WTC11 (cell line): ENCODE measurements at regions not wholly inside any gene's neighbourhood (a gene's known extent, or its start where the extent isn't known, plus 50 kb on each side); places are given as distances from the start of the nearest gene placed in this dataset.
A peak's percentile ranks its signal among the peaks of the same experiment; 100 is the strongest.

Experiments used
- ATAC-seq: fragments of 200-7000 bp; cut with Tn5 transposase; 2 replicates; pipeline ENCODE4 v1.10.0; 2021; ENCODE audit warnings: mild to moderate bottlenecking, moderate library complexity
- CTCF ChIA-PET: fragments of 300-600 bp; sonication (Branson Sonifier 250); formaldehyde crosslinking; loops from one replicate; lab custom pipeline; 2021; ENCODE audit warnings: antibody characterized with exemption; lab: Charles Lee
- POLR2A ChIA-PET: fragments of 350-600 bp; sonication (Branson Sonifier 250); formaldehyde crosslinking; loops from one replicate; lab custom pipeline; 2021; ENCODE audit warnings: antibody characterized with exemption; lab: Charles Lee
- DNase-seq: peaks from one replicate; pipeline ENCODE4 v3.0.0; 2021; ENCODE audit warnings: low spot score
- H3K27ac Mint-ChIP-seq: 2 replicates; pipeline ENCODE4 v1.8.0; 2021; ENCODE audit warnings: mixed read lengths
- H3K27me3 Mint-ChIP-seq: 2 replicates; pipeline ENCODE4 v1.8.0; 2021; ENCODE audit warnings: low read depth, mild to moderate bottlenecking, moderate library complexity, mixed read lengths
- H3K36me3 Mint-ChIP-seq: 2 replicates; pipeline ENCODE4 v1.8.0; 2021; ENCODE audit warnings: mixed read lengths
- H3K4me1 Mint-ChIP-seq: 2 replicates; pipeline ENCODE4 v1.8.0; 2022; ENCODE audit warnings: mixed read lengths
- H3K4me3 Mint-ChIP-seq: 2 replicates; pipeline ENCODE4 v1.8.0; 2021; ENCODE audit warnings: mild to moderate bottlenecking, moderate library complexity, mixed read lengths
- H3K9me3 Mint-ChIP-seq: 2 replicates; pipeline ENCODE4 v1.8.0; 2021; ENCODE audit warnings: mixed read lengths
- CREM ChIP-seq: sonication (generic); formaldehyde crosslinking; IDR thresholded peaks from 2 replicates; pipeline ENCODE4 v1.8.1; 2022; ENCODE audit warnings: mild to moderate bottlenecking, missing genetic modification reagents, moderate library complexity
- ETV6 ChIP-seq: sonication (generic); formaldehyde crosslinking; IDR thresholded peaks from 2 replicates; pipeline ENCODE4 v1.8.1; 2022; ENCODE audit warnings: mild to moderate bottlenecking, missing genetic modification reagents
- FOXK1 ChIP-seq: sonication (generic); formaldehyde crosslinking; IDR thresholded peaks from 2 replicates; pipeline ENCODE4 v1.8.0; 2022; ENCODE audit warnings: mild to moderate bottlenecking, moderate library complexity, missing genetic modification reagents
- FOXP4 ChIP-seq: sonication (generic); formaldehyde crosslinking; IDR thresholded peaks from 2 replicates; pipeline ENCODE4 v1.8.0; 2022; ENCODE audit warnings: mild to moderate bottlenecking, missing genetic modification reagents
- HMGA2 ChIP-seq: fragments of 250-450 bp; sonication (Bioruptor Pico); IDR thresholded peaks from 2 replicates; pipeline ENCODE4 v1.4.0; 2021; ENCODE audit warnings: mild to moderate bottlenecking, moderate library complexity
- IRF1 ChIP-seq: sonication (generic); formaldehyde crosslinking; IDR thresholded peaks from 2 replicates; pipeline ENCODE4 v1.8.0; 2023; ENCODE audit warnings: missing genetic modification reagents
- MXD4 ChIP-seq: fragments of 250-450 bp; sonication (Bioruptor Pico); IDR thresholded peaks from 2 replicates; pipeline ENCODE4 v1.8.0; 2021; ENCODE audit warnings: mild to moderate bottlenecking, moderate library complexity, borderline replicate concordance
- MYBL2 ChIP-seq: sonication (generic); formaldehyde crosslinking; IDR thresholded peaks from 2 replicates; pipeline ENCODE4 v1.8.1; 2023; ENCODE audit warnings: mild to moderate bottlenecking, moderate library complexity, missing genetic modification reagents
- NFE2L1 ChIP-seq: sonication (generic); formaldehyde crosslinking; IDR thresholded peaks from 2 replicates; pipeline ENCODE4 v1.8.1; 2023; ENCODE audit warnings: missing genetic modification reagents
- NFYB ChIP-seq: sonication (generic); formaldehyde crosslinking; conservative IDR thresholded peaks from 2 replicates; pipeline ENCODE4 v1.8.0; 2022; ENCODE audit warnings: low read depth, missing genetic modification reagents
- PRRX2 ChIP-seq: fragments of 250-450 bp; sonication (Bioruptor Pico); IDR thresholded peaks from 2 replicates; pipeline ENCODE4 v1.8.0; 2021; ENCODE audit warnings: mild to moderate bottlenecking
- RORB ChIP-seq: fragments of 250-450 bp; sonication (Bioruptor Pico); IDR thresholded peaks from 2 replicates; pipeline ENCODE4 v1.9.0; 2021; ENCODE audit warnings: mild to moderate bottlenecking
- SMAD3 ChIP-seq: sonication (generic); formaldehyde crosslinking; IDR thresholded peaks from 2 replicates; pipeline ENCODE4 v1.8.0; 2022; ENCODE audit warnings: missing genetic modification reagents, mild to moderate bottlenecking, borderline replicate concordance
- TCF7 ChIP-seq: sonication (generic); formaldehyde crosslinking; IDR thresholded peaks from 2 replicates; pipeline ENCODE4 v1.8.0; 2022; ENCODE audit warnings: mild to moderate bottlenecking, low read depth, missing genetic modification reagents, moderate library complexity
- ZBTB21 ChIP-seq: sonication (generic); formaldehyde crosslinking; IDR thresholded peaks from 2 replicates; pipeline ENCODE4 v1.8.1; 2023; ENCODE audit warnings: mild to moderate bottlenecking, missing genetic modification reagents, borderline replicate concordance
- ZNF138 ChIP-seq: sonication (generic); formaldehyde crosslinking; conservative IDR thresholded peaks from 2 replicates; pipeline ENCODE4 v1.8.1; 2022; ENCODE audit warnings: mild to moderate bottlenecking, moderate library complexity, missing genetic modification reagents
- ZNF219 ChIP-seq: sonication (generic); formaldehyde crosslinking; IDR thresholded peaks from 2 replicates; pipeline ENCODE4 v1.8.0; 2023; ENCODE audit warnings: missing genetic modification reagents, mild to moderate bottlenecking, borderline replicate concordance
- ZNF281 ChIP-seq: sonication (generic); formaldehyde crosslinking; IDR thresholded peaks from 2 replicates; pipeline ENCODE4 v1.8.0; 2023; ENCODE audit warnings: mild to moderate bottlenecking, missing genetic modification reagents
- ZNF425 ChIP-seq: fragments of 250-450 bp; sonication (Bioruptor Pico); conservative IDR thresholded peaks from 2 replicates; pipeline ENCODE4 v1.9.0; 2021; ENCODE audit warnings: mild to moderate bottlenecking
- TF ChIP-seq, protein P1 (sequence below): sonication (generic); formaldehyde crosslinking; IDR thresholded peaks from 2 replicates; pipeline ENCODE4 v1.8.1; 2022; ENCODE audit warnings: low read depth, missing genetic modification reagents, borderline replicate concordance
- TF ChIP-seq, protein P2 (sequence below): sonication (generic); formaldehyde crosslinking; IDR thresholded peaks from 2 replicates; pipeline ENCODE4 v1.8.1; 2023; ENCODE audit warnings: mild to moderate bottlenecking, missing genetic modification reagents, moderate library complexity

- TF ChIP-seq MYBL2 (CRISPR knock-in tag): no peak
- no peak for TF ChIP-seq ZNF219
- no peak for TF ChIP-seq NFYB (CRISPR knock-in tag)
Measured at GRCh38 chr3:80384811-80385210, 617.0 kb upstream of the ROBO1 start (continued).

GRCh38 chr3:80374423-80374822 lies 606.6 kb upstream of the ROBO1 start:
- Mint-ChIP-seq H3K27ac (no peak overlapping the region), H3K36me3 (no peaks in the 10 kb centered on the region), H3K4me3 (no peak overlapping the region), H3K27me3 (no peaks in the 10 kb centered on the region), H3K4me1 (peaks cover 3% of the 10 kb centered on the region; the same call in 1 of the 2 replicates), H3K9me3 (no peaks in the 10 kb centered on the region)
- POLR2A ChIA-PET: no interaction called here
- TF ChIP-seq NFE2L1 (no peak), FOXP4 (CRISPR knock-in tag) (no peak), FOXK1 (CRISPR knock-in tag) (no peak), HMGA2 (CRISPR knock-in tag) (peak; percentile 96), IRF1 (CRISPR knock-in tag) (no peak), ZNF219 (no peak), ZNF281 (CRISPR knock-in tag) (no peak)
- CTCF ChIA-PET: no interaction called here
- DNase-seq: no peak
- ATAC-seq: no peak

DNA sequence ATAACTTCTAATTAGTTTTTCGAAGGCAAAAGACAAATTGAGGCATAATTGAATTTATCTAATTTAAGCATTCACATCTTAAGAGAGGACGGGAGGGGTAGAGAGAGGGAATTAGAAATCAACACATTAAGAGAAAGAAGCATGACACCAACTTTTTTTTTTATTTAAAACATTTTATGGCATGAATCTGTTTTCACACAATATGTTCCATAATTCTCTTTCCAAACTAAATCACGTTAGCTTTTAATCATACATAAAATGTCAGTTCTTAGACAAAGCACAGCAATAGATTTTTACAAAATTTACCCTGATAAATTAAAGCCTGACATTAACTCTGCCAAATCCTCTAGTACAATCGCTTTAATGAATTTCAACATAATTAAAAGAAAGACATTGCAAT lies 600.8 kb upstream of the ROBO1 start:
- ChIA-PET POLR2A (no interaction called here), CTCF (no interaction called here)
- no peak for DNase-seq
- no peaks in the 10 kb centered on the region for H3K27me3 Mint-ChIP-seq
- TF ChIP-seq, protein P1, sequence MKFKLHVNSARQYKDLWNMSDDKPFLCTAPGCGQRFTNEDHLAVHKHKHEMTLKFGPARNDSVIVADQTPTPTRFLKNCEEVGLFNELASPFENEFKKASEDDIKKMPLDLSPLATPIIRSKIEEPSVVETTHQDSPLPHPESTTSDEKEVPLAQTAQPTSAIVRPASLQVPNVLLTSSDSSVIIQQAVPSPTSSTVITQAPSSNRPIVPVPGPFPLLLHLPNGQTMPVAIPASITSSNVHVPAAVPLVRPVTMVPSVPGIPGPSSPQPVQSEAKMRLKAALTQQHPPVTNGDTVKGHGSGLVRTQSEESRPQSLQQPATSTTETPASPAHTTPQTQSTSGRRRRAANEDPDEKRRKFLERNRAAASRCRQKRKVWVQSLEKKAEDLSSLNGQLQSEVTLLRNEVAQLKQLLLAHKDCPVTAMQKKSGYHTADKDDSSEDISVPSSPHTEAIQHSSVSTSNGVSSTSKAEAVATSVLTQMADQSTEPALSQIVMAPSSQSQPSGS: no peak
- TF ChIP-seq ETV6: no peak
- no peak for TF ChIP-seq CREM (CRISPR knock-in tag)
- no peak for TF ChIP-seq SMAD3 (CRISPR knock-in tag)
- no peak for TF ChIP-seq MXD4 (CRISPR knock-in tag)
- TF ChIP-seq ZNF138 (CRISPR knock-in tag): no peak
- TF ChIP-seq, protein P2, sequence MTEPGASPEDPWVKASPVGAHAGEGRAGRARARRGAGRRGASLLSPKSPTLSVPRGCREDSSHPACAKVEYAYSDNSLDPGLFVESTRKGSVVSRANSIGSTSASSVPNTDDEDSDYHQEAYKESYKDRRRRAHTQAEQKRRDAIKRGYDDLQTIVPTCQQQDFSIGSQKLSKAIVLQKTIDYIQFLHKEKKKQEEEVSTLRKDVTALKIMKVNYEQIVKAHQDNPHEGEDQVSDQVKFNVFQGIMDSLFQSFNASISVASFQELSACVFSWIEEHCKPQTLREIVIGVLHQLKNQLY (CRISPR knock-in tag): no peak
- TF ChIP-seq PRRX2 (CRISPR knock-in tag): no peak
- no peak for TF ChIP-seq ZNF281 (CRISPR knock-in tag)
- no peak for TF ChIP-seq TCF7 (CRISPR knock-in tag)
- no peak for TF ChIP-seq ZNF425
- no peak for TF ChIP-seq RORB (CRISPR knock-in tag)
- TF ChIP-seq MYBL2 (CRISPR knock-in tag): no peak
- no peak for TF ChIP-seq ZBTB21 (CRISPR knock-in tag)
- H3K27ac Mint-ChIP-seq: no peak overlapping the region
- H3K4me1 Mint-ChIP-seq: no peaks in the 10 kb centered on the region
- H3K9me3 Mint-ChIP-seq: no peaks in the 10 kb centered on the region
- no peaks in the 10 kb centered on the region for H3K36me3 Mint-ChIP-seq
- ATAC-seq: no peak
- no peak overlapping the region for H3K4me3 Mint-ChIP-seq
